SU-DHL-6 (cell line): ENCODE measurements at regions not wholly inside any gene's neighbourhood (a gene's known extent, or its start where the extent isn't known, plus 50 kb on each side); places are given as distances from the start of the nearest gene placed in this dataset.

ENCODE experiments used
- CTCF ChIP-seq: fragments of 200-600 bp; sonication (generic); IDR thresholded peaks from one replicate; pipeline ENCODE4 v1.5.1; 2017; ENCODE audit warnings: antibody characterized with exemption, mild to moderate bottlenecking, low read length, moderate library complexity; ENCODE audit not compliant: insufficient read depth, poor library complexity, severe bottlenecking
- EZH2phosphoT487 ChIP-seq: fragments of 200-600 bp; sonication (generic), shearing (Covaris generic); conservative IDR thresholded peaks from 2 replicates; pipeline ENCODE4 v1.6.1; 2018; ENCODE audit warnings: mild to moderate bottlenecking, antibody characterized with exemption, low read length, moderate library complexity, mixed read lengths

DNA sequence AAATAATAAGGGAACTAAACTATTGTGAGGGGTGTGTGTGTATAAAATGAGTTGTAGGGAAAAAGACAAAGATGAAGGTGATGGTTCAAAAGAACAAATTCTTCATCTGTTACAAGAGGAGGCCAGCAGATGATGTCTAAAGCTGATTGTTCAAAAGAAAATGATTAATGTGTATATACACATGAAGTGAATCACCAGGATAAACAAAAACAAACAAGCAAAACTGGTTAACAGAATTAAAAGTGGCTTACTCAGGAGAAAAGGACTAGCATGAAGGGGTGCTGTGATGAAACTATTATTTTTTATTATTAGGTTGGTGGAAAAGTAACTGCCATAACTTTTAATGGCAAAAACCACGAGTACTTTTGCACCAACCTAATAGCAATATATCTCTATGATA lies 348.4 kb downstream of the BCL11B start:
- no peak for TF ChIP-seq CTCF
- TF ChIP-seq EZH2phosphoT487 = no peak
